ENCODE measurements at regions not wholly inside any gene's neighbourhood (a gene's known extent, or its start where the extent isn't known, plus 50 kb on each side); places are given as distances from the start of the nearest gene placed in this dataset. TPM values are rescaled to one million over a fixed set of nuclear protein-coding genes. Genes with fewer than 3 reads are reported as not detected.

DNA sequence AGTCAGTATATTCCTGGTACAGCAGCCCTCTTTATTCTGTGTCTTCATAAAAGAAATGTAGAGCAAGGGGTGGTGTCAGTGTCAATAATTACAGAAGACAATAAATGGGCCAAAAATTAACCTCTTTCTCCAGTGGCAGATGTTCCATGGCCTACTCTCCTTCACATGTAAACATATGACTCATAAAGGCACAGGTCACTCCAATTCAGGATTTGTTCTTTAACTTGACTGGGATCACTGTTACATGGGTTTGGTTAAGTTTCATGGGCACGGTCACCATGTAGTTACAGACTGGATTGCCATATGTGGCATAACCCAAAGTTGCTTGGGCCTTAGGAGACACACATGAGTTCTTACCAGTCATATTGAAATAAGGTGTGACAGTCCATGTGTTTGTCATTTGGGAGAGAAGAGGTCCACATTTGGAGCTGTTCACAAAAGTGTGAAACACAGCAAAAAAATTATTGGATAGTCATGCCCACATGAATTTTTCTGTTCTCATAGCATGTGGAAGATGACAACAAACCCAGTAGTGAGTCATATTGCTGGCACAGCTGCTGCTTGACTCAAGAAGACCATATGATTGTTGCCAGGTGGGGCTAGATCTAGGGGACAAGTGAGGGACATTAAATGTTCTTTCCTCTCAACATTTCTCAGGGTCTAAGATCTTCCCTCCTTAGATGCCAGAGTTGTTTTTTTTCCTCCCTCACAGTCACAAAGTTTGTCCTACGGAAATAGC is 68.1 kb upstream of the HTR2A start:
- DNase-seq: no peak

DNA sequence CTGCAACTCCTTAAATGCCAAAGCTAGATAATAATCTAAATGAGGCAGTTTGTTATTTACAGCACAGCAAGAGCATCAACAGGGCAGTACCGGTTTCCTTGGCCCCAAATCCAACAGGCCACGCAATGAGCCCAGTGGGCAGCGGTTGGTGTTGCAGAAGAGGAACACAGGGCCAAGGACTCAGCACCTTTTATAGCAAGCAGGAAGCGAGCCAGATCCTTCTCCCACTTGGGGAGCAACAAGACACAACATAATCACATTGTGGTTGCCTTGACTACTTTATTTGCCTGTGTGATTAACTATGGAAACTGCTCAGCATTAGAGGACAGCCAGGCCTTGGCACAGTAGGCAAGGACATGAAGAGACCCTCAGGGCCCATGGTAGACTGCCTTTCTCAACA is 67.1 kb upstream of the HTR2A start:
- no peak for DNase-seq

GRCh38 chr13:46962281-46962941 is 65.6 kb upstream of the HTR2A start:
- DNase-seq: no peak

- no peak for DNase-seq
These were observed 64.9 kb upstream of the HTR2A start for GRCh38 chr13:46961719-46962118.

GRCh38 chr13:46953941-46954340 is 57.1 kb upstream of the HTR2A start:
- DNase-seq: no peak

DNA sequence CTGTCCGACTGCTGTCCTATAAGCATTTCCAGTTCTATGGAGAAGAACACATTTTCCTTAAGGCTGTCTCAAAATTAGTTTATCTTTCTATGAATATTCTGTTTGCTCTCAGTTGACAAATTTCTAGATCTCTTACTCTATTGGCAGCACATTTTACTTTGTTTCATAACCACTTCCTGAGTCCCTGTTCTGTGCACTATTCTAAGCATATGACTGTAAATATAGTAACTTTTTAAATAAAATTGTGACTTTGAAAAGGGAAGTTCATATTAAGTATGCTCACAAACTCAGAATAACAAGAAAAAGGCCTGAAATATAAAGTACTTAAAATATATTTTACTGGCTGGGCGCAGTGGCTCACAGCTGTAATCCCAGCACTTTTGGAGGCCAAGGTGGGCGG is 56.5 kb upstream of the HTR2A start:
- no peak for DNase-seq

DNA sequence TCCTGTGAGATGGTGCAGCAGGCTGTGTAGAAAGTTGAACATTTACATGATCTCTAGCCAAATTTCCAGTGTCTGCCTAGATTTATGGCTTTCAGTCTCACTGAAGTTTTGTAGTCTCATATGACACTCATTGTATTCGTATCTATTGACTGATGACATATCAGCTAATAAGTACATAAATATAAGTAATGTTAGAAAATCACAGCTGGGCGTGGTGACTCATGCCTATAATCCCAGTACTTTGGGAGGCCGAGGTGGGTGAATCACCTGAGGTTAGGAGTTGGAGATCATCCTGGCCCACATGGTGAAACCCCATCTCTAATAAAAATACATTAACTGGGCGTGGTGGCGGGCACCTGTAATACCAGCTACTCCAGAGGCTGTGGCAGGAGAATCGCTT is 54.7 kb upstream of the HTR2A start:
- DNase-seq: no peak

DNA sequence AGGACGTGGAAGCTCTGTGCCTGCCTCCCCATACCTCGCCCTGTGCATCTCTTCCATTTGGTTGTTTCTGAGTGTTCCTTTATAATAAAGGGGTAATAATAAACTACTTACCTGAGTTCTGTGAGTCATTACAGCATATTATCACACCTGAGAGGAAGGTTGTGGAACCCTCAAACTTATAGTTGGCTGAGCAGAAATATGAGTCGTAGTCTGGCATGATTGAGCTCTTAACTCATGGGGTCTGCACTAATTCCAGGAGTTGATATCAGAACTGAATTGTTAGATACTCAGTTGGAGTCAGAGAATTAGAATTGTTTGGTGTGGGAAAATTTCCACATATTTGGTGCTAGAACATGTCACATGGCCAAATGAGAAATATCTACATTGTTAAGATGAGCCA is 52.4 kb upstream of the HTR2A start:
- no peak for DNase-seq

DNA sequence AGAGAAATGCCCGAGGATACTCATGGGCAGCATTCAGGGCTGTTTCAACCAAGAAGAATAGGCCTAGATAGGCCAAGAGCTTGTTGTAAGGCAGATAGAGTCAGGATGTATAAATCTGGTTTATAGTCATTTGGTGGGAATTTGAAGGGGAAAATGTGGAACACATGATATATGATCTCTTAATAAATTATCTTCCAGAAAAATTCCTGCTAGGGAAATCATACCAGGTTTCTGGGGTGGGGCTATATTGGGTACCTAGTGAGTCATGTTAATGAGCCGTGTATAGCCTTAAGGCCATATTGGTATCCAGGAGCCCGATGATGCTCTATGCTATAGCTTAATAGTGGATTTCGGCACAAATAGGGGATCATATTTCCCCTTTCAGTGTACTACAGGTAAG is 51.5 kb upstream of the HTR2A start:
- DNase-seq: no peak

GRCh38 chr13:46947425-46948191 is 50.8 kb upstream of the HTR2A start:
- DNase-seq: no peak

Small RNA genes lying in the stretch of these regions (small RNA-seq; reads per million reads assigned to genes)
- not detected for gene GNG5P5 (ENCODE audit: low replicate concordance)
- gene RN7SL700P (ENCODE audit: low replicate concordance): not detected
